ENCODE measurements at regions not wholly inside any gene's neighbourhood (a gene's known extent, or its start where the extent isn't known, plus 50 kb on each side); places are given as distances from the start of the nearest gene placed in this dataset.
"Not testable (repeated sequence)": the region's sequence is repeated elsewhere in the genome, so short reads cannot be mapped to it uniquely, and the experiment has no call there.

GRCh38 chr2:111455016-111456015, 334.6 kb downstream of the BCL2L11 start:
- not testable (repeated sequence) for TF ChIP-seq EZH2 (IDR thresholded peaks at IDR 0.05; ENCODE audit: borderline replicate concordance); CTCF (IDR thresholded peaks at IDR 0.05; ENCODE audit: poor library complexity)
